ENCODE measurements at regions not wholly inside any gene's neighbourhood (a gene's known extent, or its start where the extent isn't known, plus 50 kb on each side); places are given as distances from the start of the nearest gene placed in this dataset.
A peak's percentile ranks its signal among the peaks of the same experiment; 100 is the strongest.

DNA sequence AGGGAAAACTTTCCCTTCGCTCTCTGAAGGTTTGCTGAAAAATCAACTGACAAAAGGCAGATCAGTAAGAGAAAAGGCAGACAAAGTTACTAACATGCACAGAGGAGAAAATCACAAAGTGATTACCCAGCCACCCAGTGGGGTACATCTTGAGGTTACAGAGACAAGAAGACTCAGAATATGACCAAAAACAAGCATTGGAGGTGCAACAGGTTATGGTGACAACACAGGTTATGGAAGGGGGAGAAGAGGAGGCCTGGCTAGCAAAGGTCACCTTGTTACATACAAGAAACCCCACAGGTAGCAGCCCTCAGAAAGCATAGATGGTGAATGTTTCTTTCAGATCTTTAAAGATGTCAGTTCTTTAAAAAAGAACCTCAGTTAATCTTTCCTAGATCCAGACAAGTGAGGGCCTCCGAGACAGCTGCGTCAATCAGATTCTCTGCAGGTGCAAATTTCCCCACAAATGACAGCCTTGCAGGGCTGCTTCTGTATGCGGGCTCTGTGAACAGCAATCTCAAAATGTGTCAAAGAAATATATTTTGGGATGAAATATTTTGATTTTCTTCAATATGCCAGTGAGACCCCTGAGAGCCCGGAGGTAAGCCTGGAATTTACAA lies 207.6 kb upstream of the RAB4A start:
- DNase-seq: no peak

DNA sequence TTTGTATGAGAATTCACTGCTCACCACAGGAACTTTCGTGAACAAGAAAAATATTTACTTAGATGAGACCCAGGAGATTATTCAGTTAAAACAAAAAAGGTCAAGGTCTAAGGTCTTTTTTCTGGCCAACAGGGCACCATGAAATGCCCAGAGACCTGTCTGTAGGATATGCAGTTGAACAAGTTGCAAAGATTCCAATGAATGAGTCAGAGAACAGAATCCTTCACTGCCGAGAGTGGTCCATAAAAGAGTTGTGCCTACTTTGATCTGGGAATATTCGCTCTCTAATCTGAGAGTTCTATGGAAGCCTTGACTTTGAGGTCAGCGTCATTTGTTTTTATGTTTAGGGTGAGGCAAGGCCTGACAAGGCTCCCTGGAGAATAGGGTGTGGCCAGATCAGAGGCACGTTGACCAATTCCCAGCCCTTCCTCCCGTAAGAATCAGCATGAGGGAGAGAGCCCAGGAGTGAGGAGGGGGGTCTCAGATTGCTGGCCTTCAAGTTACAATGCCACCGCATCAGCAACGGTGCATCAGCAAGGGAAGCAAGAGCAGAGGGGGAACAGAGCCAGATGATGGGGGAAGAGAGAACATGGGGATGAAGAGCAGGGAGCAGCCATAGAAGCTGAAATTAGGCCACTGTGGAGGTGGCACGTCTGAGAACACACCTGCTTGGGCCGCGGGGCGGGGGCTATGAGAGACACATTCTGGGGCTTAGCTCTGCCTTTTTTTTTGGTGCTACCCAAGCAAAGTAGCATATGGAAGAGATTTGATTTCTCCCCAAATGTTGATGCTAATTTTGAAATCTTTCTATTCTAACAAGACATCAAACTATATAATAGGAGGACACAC lies 206.4 kb upstream of the RAB4A start:
- DNase-seq: no peak

DNA sequence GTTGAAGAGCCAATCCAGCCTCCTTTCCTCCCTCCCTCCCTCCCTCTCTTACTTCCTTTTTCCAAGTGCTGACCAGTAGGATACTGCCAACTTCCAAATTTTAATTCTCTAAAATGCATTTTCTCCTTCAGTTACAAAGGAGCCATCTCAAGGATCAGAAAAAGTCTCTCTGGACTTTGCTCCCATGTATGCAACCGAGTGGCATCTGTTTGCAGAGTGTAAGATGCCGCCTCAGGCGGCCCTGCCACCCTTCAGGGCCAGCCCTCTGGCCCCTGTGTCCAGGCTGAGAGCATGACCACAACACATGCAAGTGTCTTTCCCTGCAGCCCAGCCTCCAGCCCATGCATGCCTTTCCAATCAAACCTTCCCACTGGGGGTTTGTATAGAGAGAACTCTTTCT lies 205.3 kb upstream of the RAB4A start:
- no peak for DNase-seq

DNA sequence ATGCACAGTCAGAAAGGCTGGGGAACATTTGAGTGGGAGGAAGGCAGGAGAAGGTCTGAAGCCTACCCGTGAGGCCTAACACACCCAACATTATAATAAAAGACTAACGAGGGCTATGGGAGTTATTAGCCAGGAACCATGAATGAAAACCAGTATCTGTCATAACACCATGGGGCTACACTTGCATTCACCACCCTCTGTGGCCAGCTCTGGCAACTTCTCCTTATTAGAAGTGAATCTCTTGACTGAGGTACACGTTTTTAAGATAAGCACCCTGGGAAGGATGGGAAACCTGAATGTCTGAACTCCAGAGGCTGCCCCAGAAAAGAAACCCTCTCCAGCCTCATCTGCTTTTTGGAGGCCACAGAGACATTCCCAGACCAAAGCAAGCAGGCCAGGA lies 204.3 kb upstream of the RAB4A start:
- DNase-seq: no peak

DNA sequence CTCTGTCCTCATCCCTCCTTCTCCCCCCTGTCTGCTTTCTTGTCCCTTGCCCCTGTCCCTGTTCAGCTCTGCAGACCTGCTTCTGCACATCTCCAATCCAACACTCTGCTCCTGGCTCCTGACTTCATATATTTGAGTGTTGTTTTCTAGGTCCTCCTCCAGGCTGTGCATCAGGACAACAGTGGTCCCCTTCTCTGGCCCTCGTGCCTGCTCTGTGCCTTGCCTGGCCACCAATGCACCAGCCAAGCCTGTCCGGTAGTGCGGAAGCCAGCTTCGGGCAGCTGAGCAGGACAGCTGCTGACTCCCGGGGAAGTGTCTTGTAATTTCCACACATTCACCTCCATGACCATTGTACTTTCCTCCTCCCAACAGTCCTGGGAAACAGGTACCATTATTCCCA lies 203.4 kb upstream of the RAB4A start:
- DNase-seq: no peak

DNA sequence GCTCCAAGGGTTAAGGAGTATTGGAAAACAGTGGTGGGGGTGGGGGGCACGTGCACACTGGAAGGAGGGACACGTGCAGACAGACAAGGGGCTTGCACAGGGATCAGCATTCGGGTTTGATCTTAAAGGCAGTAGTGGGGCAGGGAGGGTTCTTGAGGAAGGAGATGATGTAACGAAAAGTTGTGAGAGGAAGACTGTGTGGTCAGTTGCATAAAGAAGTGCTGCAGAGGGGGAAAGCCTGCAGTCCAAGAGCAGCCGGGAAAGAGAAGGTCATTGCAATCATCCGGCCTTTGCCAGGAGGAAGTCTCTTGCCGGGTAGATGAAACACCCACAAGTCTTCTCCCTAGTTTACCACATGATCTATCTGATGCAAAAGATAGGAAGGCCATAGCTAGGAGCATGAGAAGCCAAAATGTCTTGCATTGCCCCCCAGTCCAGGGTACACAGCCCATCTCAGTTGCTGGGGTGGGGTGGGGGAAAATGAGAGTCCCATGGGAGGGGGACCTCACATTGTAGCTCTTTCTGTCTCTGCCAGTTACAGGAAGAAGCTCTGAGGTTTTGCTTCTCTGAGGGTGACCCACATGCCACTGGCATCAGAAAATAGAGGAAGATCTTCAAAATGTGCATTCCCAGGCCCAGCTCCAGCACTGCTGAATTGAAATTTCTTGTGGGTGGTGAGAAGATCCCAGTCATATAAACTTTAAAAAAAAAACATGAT lies 202.5 kb upstream of the RAB4A start:
- DNase-seq: no peak

DNA sequence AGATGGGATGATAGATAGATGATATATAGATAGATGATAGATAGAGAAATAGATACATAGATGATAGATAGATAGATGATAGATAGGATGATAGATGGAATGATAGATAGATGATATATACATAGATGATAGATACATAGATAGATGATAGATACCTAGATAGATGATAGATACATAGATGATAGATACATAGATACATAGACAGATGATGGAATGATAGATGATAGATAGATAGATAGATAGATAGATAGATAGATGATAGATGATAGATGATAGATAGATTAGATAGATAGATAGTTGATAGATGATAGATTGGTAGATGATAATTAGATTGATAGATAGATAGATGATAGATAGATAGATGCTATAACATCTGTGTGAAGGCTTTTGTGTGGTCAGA lies 201.7 kb upstream of the RAB4A start:
- no peak for DNase-seq

DNA sequence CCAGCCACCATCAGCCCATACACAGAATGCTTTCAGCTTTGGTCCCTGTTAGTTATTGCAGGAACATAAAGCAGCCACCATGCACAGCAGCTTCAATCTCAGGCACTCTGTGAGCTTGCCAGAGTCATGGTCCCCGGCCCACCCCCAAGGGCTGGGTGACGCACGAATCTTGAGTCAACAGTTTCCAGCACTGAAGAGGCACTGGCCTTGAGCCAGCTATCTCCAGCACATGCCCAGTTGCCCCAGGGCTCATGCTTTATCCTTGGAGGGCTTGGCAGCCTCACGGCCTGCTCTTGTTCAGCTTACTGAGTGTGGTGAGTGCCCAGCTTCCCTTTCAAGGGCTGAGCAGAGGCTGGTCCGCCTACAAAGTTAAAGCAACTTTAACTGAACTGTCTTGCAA lies 200.7 kb upstream of the RAB4A start:
- peak; percentile 84 for DNase-seq

DNA sequence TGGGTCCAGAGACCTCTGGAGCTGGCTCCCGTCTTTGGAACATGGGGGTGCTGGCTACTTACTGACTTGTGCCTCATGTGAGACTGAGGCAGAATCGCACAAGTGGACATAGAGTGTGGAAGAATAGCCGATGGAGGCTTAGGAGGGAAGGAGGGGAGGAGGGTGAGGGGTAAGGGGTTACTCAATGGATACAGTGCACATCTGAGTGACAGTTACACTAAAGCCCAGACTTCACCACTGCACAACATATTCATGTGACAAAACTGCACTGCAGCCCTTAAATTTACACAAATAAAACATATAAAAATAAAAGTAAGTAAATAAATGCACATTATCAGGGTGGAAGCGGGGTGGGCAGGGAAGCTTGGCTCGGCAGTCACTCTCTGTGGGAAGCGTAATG lies 197.7 kb upstream of the RAB4A start:
- no peak for DNase-seq

DNA sequence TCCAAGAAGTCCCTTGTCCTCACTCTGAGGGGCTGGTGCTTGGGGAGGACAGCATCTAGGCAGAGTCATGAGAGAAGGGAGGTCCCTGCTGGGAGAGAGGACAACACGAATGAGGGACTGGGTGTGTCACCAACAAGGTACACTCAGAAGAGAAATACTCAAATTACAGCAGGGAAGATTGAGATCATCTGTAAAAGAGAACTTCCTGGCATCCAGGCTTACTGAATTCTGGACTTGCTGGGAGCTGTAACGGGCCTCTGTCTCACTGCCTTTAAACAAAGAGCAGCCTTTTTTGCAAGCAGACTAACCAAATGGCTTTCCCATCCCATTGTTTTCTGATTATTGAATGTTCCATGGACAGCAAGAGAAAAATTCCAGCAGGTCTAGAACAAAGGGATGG lies 195.7 kb upstream of the RAB4A start:
- DNase-seq: no peak

DNA sequence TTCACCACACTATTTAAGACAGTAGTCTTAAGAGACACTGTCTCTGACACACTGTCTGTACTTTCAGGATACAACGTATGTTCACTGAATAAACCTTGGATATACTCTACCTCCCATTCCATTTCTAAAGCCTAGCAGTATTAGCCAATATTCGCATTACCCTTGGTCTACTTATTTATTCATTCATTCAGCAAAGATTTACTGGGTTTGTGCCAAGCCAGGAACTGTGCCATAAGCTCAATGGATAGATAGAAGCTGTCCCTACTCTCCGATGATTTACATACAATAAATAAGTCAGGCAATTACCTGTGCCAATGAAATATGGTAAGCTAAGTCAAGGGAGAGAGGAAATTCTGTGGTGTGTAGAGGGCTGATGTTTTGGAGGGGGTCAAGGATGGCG lies 195.2 kb upstream of the RAB4A start:
- DNase-seq: no peak

DNA sequence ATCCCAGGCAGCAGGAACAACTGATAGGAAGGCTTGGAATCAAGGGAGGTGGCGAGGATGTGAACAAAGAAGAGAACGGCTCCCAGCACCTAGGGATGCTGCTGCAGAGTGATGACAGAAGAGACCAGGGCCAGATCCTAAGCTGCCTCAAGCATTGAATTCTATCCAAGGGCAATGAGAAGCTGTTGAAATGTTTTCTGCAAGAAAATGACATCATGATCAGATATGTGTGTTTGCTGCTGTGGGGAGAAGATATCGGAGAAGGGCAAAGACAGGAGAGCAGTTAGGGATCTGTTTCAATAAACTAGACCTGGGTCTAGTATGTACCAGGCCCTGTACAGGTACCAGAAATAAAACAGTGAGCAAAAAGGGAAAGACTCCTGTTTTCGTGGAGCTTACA lies 194.7 kb upstream of the RAB4A start:
- no peak for DNase-seq

DNA sequence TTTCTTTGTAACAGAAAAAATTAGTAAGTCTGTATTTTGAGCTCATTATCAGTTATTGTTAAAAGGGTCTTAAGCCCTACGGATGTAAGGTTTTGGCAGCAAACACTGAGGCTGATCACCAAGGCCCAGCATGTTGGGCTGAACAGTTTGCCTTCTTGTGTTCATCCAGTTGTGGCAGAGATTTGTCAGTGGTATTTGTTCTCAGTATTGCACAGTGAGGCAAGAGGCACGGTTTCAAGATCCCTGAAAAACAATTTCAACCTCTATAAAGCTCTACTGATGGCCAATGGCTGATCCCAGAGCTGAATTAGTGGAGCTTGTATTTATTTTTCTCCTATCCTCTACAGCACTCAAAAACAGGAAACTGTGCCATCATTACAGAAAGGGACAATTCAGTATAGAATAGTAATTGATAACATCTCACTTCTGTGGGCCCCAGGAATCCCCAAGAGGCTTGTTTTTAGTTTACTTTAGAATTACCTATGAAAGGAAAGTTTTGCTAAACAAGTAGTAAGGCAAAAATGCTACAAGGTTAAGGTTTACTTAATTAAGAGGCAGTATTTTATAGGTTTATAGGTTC lies 191.8 kb upstream of the RAB4A start:
- DNase-seq: no peak

DNA sequence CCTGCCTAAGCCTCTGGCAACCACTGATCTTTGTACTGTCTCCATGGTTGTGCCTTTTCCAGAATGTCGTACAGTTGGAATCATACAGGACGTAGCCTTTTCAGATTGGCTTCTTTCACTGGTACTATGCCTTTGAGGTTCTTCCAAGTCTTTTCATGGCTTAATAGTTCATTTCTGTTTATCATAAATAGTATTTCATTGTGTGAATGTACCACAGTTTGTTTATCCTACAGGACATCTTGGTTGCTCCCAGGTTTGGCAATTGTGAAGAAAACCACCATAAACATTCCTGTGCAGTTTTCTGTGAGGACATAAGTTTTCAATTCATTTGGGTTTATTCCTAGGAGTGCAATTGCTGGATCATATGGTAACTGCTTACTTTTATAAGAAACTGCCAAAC lies 190.6 kb upstream of the RAB4A start:
- DNase-seq: no peak

DNA sequence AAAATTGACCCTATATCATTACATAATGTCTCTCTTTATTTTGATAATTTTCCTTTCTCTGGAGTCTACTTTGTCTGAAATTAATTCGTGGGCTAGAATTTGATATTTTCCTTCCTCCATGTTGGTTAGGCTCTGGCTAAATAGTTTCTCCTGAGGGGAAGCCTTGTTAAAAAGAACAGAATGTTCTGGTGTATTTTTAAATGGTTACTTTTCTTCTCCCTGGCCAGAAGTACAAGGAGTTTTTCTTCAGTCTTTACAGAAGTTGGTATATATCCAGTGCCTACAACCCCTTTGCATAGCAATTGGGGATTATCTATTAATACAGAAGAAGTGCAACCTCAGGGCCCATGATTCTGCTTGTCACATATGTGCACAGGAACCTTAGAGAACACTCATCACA lies 185.6 kb upstream of the RAB4A start:
- no peak for DNase-seq

DNA sequence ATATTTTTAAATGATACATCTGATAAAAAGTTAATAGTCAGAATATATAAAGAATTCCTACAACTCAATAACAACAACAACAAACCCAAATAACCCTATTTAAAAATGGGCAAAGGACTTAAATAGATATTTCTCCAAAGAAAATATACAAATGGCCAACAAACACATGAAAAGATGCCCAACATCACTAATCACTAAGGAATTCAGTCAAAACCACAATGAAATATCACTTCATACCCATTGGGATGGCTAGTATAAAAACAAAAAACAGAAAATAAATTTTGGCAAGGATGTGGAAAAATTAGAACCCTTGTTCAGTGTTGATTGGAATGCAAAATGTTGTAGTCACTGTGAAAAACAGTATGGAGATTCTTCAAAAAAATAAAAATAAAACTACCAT lies 184.8 kb upstream of the RAB4A start:
- no peak for DNase-seq

DNA sequence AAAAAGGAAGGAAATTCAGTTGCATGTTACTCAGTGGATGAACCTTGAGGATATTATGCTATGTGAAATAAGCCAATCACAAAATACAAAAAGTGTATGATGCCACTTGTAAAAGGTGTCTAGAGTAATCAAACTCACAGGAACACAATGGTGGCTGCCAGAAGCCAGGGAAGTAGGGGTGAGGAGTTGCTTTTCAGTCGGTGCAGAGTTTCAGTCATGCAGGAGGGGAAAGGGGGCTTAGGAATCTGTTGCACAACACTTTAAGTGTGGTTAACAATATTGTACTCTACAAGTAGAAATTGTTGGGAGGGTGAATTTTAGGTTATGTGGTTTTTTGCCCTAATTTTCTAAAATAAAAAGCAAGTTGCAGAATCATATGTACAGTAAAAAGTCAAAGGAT lies 184.2 kb upstream of the RAB4A start:
- no peak for DNase-seq

DNA sequence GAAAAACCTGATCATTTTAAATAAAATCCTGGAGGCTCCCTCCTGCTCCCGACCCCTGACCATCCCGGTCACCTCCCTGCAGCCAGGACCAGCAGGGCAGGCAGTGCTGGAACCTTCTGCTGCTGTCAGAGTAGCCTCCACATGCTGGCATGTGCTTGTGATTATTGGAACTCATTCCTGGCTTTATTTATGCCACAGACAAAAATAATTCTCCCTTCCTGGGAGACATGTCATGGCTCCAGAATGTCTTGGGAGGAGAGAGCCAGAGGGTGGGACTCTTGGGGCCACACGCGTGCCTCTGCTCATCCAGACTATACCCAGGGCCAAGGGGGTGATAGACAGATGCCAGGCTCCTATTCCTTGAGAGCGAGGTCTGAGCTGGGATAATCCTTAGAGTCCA lies 183.6 kb upstream of the RAB4A start:
- DNase-seq: no peak

DNA sequence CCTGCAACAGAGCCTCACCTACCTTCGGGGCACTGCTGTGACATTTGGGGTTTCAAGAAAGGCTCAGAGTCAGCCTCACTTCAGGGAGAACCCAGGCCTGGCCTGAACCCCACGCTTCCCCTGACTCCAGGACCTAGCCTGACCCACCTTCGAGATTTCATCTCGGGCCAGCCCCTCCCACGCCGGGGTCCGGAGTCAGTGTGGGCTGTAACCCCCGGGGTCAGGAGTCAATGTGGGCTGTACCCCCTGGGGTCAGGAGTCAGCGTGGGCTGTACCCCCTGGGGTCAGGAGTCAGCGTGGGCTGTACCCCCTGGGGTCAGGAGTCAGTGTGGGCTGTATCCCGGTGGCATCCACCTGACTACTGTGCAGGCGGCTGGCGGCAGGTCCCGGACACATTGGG lies 183.0 kb upstream of the RAB4A start:
- no peak for DNase-seq

DNA sequence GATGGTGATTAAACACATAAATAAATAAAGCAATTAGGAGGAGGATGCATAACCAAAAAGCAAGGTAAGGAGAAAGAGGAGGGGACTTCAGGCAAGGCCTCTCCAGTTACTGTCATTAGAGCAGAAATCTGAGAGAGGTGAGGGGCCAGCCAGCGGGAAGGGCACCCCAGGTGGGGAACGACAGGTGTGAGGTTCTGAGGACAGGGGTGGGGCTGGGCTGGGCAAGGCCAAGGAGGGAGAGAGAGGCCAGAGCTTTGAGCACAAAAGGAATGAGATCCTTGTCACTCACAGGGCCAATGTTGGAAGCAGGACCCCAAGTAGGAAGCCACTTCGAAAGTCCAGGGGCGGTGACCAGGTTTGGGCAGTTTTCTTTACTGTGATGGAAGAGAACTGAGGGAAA lies 182.2 kb upstream of the RAB4A start:
- DNase-seq: no peak

DNA sequence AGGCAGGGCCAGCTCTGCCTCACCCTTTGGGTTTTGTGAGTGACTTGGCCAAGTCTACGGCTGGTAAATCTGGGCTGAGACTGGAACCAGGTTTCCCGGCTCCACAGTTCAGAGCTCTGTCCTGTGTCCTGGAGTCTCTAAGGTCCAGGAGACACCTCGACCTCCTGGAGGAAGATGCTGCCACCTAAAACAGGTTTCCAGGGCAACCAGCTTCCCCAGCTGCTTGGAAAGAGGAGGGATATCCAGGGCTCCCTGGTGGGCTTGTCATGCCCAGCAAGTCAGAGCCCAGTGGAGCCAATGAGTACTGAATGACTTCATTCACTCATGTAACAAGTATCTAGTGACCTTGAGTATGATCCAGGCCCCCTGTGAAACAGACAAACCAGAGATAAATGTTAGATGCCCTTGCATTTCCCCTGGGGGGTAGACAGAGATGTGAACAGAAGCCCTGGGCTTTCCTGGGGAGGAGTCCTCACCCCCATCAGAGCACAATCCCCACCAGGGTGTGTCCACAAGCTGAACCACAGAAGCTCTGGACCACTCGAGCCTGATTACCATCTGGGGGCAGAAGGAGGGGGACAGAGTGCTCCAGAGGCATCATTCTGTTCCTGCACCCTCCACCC lies 181.2 kb upstream of the RAB4A start:
- no peak for DNase-seq

DNA sequence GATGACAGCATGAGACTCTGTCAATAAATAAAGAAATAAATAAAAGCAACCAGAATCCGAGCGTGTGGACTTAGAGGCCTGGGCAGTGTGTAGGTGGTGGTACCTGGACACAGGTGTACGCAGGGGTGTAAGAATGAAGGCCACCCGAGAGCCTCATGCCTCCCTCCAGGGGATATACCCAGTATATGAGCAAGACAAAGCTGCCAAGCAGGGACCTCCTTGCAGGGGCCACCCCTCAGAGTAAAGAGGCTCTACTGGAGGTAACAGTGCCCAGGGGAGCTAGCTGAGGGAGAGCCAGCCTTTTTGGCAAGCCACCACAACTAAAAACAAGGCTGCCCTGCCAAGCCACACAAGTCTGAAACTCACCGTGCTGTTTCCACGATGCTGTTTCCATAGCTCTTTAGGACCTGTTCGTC lies 179.2 kb upstream of the RAB4A start:
- no peak for DNase-seq
